HEK293T (cell line): ENCODE measurements at regions not wholly inside any gene's neighbourhood (a gene's known extent, or its start where the extent isn't known, plus 50 kb on each side); places are given as distances from the start of the nearest gene placed in this dataset.

Source experiments
- ARNT ChIP-seq: fragments of 450-650 bp; IDR thresholded peaks from 2 replicates; pipeline ENCODE4 v1.6.1; 2017; ENCODE audit warnings: mild to moderate bottlenecking
- BHLHE40 ChIP-seq: fragments of 450-650 bp; IDR thresholded peaks from 2 replicates; pipeline ENCODE4 v1.6.1; 2016; ENCODE audit warnings: mild to moderate bottlenecking, moderate library complexity, borderline replicate concordance
- ELF4 ChIP-seq: fragments of 450-650 bp; IDR thresholded peaks from 2 replicates; pipeline ENCODE4 v1.6.1; 2017; ENCODE audit warnings: antibody characterized with exemption
- FOXA1 ChIP-seq: fragments of 450-650 bp; IDR thresholded peaks from 2 replicates; pipeline ENCODE4 v1.6.1; 2016; ENCODE audit warnings: mild to moderate bottlenecking
- FOXM1 ChIP-seq: fragments of 450-650 bp; IDR thresholded peaks from 2 replicates; pipeline ENCODE4 v1.6.1; 2017; ENCODE audit warnings: mild to moderate bottlenecking, borderline replicate concordance
- HDGF ChIP-seq: fragments of 450-650 bp; IDR thresholded peaks from 2 replicates; pipeline ENCODE4 v1.6.1; 2017; ENCODE audit warnings: antibody characterized with exemption, borderline replicate concordance
- L3MBTL2 ChIP-seq: fragments of 450-650 bp; conservative IDR thresholded peaks from 2 replicates; pipeline ENCODE4 v1.6.1; 2016; ENCODE audit warnings: mild to moderate bottlenecking
- SP1 ChIP-seq: fragments of 450-650 bp; IDR thresholded peaks from 2 replicates; pipeline ENCODE4 v1.6.1; 2017
- SUZ12 ChIP-seq: fragments of 450-650 bp; IDR thresholded peaks from 2 replicates; pipeline ENCODE4 v1.6.1; 2016; ENCODE audit warnings: mild to moderate bottlenecking
- TARDBP ChIP-seq: fragments of 450-650 bp; IDR thresholded peaks from 2 replicates; pipeline ENCODE4 v1.6.1; 2016
- ZNF384 ChIP-seq: fragments of 450-650 bp; IDR thresholded peaks from 2 replicates; pipeline ENCODE4 v1.6.1; 2016

GRCh38 chr14:54337314-54337713 lies 59.5 kb upstream of the CDKN3 start:
- TF ChIP-seq L3MBTL2 = no peak
- no peak for TF ChIP-seq BHLHE40
- no peak for TF ChIP-seq ZNF384
- no peak for TF ChIP-seq SP1
- no peak for TF ChIP-seq ELF4
- no peak for TF ChIP-seq FOXM1
- no peak for TF ChIP-seq HDGF
- TF ChIP-seq SUZ12 = no peak
- no peak for TF ChIP-seq FOXA1
- TF ChIP-seq ARNT = no peak
- TF ChIP-seq TARDBP = no peak
